ENCODE measurements at regions not wholly inside any gene's neighbourhood (a gene's known extent, or its start where the extent isn't known, plus 50 kb on each side); places are given as distances from the start of the nearest gene placed in this dataset.

GRCh38 chr18:34604591-34604990, 105.5 kb upstream of the DTNA start:
- Histone ChIP-seq H2AK5ac (ENCODE audit: low read depth, low read length) (no peak overlapping the region), H3K36me3 (ENCODE audit: control insufficient read depth in 2 of 4, insufficient read depth in 4 of 4, low read length in 3 of 4) (no peaks in the 10 kb centered on the region), H4K5ac (ENCODE audit: insufficient read length, low read depth, low read length) (no peak overlapping the region), H4K91ac (replicated peaks; ENCODE audit: insufficient read length, low read length) (no peak overlapping the region), H3K4me1 (replicated peaks in 1 of 4; ENCODE audit: control insufficient read depth in 3 of 4, insufficient read depth in 4 of 4, low read length in 3 of 4) (no peaks in the 10 kb centered on the region), H3K27me3 (replicated peaks in 1 of 4; ENCODE audit: control insufficient read depth in 3 of 4, extremely low read depth in 1 of 4, insufficient read depth in 3 of 4, low read length in 3 of 4) (no peaks in the 10 kb centered on the region), H3K56ac (replicated peaks; ENCODE audit: insufficient read length, low read depth, low read length) (no peak overlapping the region), H2BK120ac (replicated peaks; ENCODE audit: low read depth, low read length) (no peak overlapping the region), H3K79me1 (ENCODE audit: low read depth, low read length) (no peaks in the 10 kb centered on the region), H2BK20ac (ENCODE audit: low read length) (no peak overlapping the region), H3K23me2 (ENCODE audit: low read depth, low read length) (no peaks in the 10 kb centered on the region), H2BK5ac (ENCODE audit: low read depth, low read length) (no peak overlapping the region), H3K23ac (ENCODE audit: insufficient read length) (no peak overlapping the region), H2AFZ (ENCODE audit: low read length) (no peak overlapping the region), H3K18ac (ENCODE audit: extremely low read depth, low read length) (no peak overlapping the region), H3K4me3 (ENCODE audit: extremely low read depth in 1 of 4, insufficient read depth in 2 of 4, low read depth in 3 of 4, low read length in 4 of 4) (no peak overlapping the region), H3K4ac (replicated peaks; ENCODE audit: insufficient read length, low read depth, low read length) (no peak overlapping the region), H4K20me1 (replicated peaks in 1 of 2; ENCODE audit: control insufficient read depth in 1 of 2, insufficient read depth in 2 of 2, low read length in 2 of 2) (no peaks in the 10 kb centered on the region), H4K8ac (ENCODE audit: extremely low read depth, insufficient read depth, low read length) (no peak overlapping the region), H3K27ac (ENCODE audit: low read depth, low read length) (no peak overlapping the region), H2BK12ac (ENCODE audit: low read depth, low read length) (no peak overlapping the region), H3K9me3 (ENCODE audit: insufficient read depth in 2 of 2, low read depth in 1 of 2, low read length in 1 of 2) (no peaks in the 10 kb centered on the region), H3K79me2 (ENCODE audit: control insufficient read depth in 1 of 2, insufficient read depth in 2 of 2, low read length in 2 of 2) (0 out of 4 replicates have a peak, but pooled peaks cover 0 to 2% of the 10 kb centered on the region in 2 experiments), H2BK15ac (ENCODE audit: low read length) (no peak overlapping the region), H3K14ac (ENCODE audit: insufficient read length) (no peak overlapping the region), H3K4me2 (ENCODE audit: insufficient read depth in 1 of 2, low read depth in 2 of 2, low read length in 2 of 2) (no peak overlapping the region), H3K9ac (replicated peaks in 1 of 4; ENCODE audit: extremely low read depth in 1 of 4, low read depth in 3 of 4, low read length in 3 of 4) (no peak overlapping the region)
- FAIRE-seq (no peak), DNase-seq (ENCODE audit: low read depth in 1 of 2, low spot score in 2 of 2) (no peak)
- no peak for TF ChIP-seq ZNF274 (IDR thresholded peaks at IDR 0.05; ENCODE audit: borderline replicate concordance, extremely low read depth, low read length)
- no peak for TF ChIP-seq ATF3 (IDR thresholded peaks at IDR 0.05; ENCODE audit: insufficient read depth, low read depth, low read length)
- TF ChIP-seq BCL11A (IDR thresholded peaks at IDR 0.05; ENCODE audit: low read depth in 2 of 2, low read length in 2 of 2) = no peak
- TF ChIP-seq POU5F1 (IDR thresholded peaks at IDR 0.05; ENCODE audit: low read depth, low read length) = no peak
- TF ChIP-seq EZH2 (IDR thresholded peaks at IDR 0.05; ENCODE audit: low read depth, low read length, severe bottlenecking) = no peak
- no peak for TF ChIP-seq PHF8 (conservative IDR thresholded peaks at IDR 0.05; ENCODE audit: low read depth, low read length)
- TF ChIP-seq CBX5 (IDR thresholded peaks at IDR 0.05; ENCODE audit: low read depth, low read length) = no peak
- TF ChIP-seq GABPA (IDR thresholded peaks at IDR 0.05; ENCODE audit: borderline replicate concordance, insufficient read depth, low read length) = no peak
- TF ChIP-seq, protein P1, sequence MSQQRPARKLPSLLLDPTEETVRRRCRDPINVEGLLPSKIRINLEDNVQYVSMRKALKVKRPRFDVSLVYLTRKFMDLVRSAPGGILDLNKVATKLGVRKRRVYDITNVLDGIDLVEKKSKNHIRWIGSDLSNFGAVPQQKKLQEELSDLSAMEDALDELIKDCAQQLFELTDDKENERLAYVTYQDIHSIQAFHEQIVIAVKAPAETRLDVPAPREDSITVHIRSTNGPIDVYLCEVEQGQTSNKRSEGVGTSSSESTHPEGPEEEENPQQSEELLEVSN (IDR thresholded peaks at IDR 0.05) = no peak
- no peak for TF ChIP-seq KDM5A (IDR thresholded peaks at IDR 0.05; ENCODE audit: low read length)
- no peak for TF ChIP-seq NANOG (IDR thresholded peaks at IDR 0.05; ENCODE audit: insufficient read depth, low read depth, low read length, poor library complexity, severe bottlenecking)
- TF ChIP-seq POLR2AphosphoS5 (IDR thresholded peaks at IDR 0.05; ENCODE audit: low read depth, low read length) = no peak
- no peak for TF ChIP-seq SAP30 (IDR thresholded peaks at IDR 0.05; ENCODE audit: insufficient read depth, insufficient replicate concordance, low read length)
- ChIA-PET CTCF (ENCODE audit: partially characterized antibody) (no interaction called here), POLR2A (ENCODE audit: partially characterized antibody) (interaction anchor here (0.8 kb wide), 1 partner anchor 12 kb away, joined by 3 read pairs; no protein-coding TSS in a partner anchor)
- 78% methylated on average over 2 of the region's 2 CpGs; no CpG with 5 or more reads in 1 of the 2 experiments for WGBS, 2 experiments (ENCODE audit: extremely low coverage in 1 of 2, insufficient coverage in 1 of 2, insufficient read length in 1 of 2, insufficient replicate concordance in 2 of 2, low coverage in 1 of 2, low lambda C conversion rate in 2 of 2, missing lambda C conversion rate in 1 of 2)
